ENCODE measurements at regions not wholly inside any gene's neighbourhood (a gene's known extent, or its start where the extent isn't known, plus 50 kb on each side); places are given as distances from the start of the nearest gene placed in this dataset.

DNA sequence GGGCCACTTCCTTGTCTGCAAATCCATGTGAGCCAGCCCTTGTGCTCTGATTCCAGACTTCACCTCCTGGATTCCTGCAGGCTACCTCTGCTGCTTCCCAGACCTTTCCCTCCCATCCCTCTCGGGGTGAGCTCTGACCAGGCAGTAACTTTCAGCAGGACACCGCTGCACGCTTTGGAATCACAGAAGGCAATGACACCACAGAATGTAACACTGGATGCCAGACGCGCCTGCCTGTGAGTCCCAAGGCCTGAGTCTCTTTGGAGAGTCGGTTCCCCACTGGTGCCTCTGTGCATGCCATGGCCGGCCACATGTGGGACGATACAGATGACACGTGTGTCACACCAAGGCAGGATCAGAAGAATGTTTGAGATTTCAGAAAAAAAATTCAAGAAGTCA is 89.7 kb upstream of the ERRFI1 start:
- Histone ChIP-seq H4K20me1 (no peaks in the 10 kb centered on the region), H3K36me3 (no peaks in the 10 kb centered on the region), H3K9ac (no peak overlapping the region), H3K27me3 (no peaks in the 10 kb centered on the region), H3K4me1 (peaks cover 21 to 38% (median 35%) of the 10 kb centered on the region in 10 experiments), H3K4me3 (no peak overlapping the region), H3K4me2 (peak overlapping the region in 1 of 11 experiments; percentile 66; a peak in 4 of 22 replicates), H3K9me3 (replicated peaks in 1 of 11) (peaks cover 0 to under 1% (median 0%) of the 10 kb centered on the region in 11 experiments; a peak in 1 of 22 replicates), H3K27ac (no peak overlapping the region)
- no peak for TF ChIP-seq Cebpa-rat (IDR thresholded peaks at IDR 0.05)

DNA sequence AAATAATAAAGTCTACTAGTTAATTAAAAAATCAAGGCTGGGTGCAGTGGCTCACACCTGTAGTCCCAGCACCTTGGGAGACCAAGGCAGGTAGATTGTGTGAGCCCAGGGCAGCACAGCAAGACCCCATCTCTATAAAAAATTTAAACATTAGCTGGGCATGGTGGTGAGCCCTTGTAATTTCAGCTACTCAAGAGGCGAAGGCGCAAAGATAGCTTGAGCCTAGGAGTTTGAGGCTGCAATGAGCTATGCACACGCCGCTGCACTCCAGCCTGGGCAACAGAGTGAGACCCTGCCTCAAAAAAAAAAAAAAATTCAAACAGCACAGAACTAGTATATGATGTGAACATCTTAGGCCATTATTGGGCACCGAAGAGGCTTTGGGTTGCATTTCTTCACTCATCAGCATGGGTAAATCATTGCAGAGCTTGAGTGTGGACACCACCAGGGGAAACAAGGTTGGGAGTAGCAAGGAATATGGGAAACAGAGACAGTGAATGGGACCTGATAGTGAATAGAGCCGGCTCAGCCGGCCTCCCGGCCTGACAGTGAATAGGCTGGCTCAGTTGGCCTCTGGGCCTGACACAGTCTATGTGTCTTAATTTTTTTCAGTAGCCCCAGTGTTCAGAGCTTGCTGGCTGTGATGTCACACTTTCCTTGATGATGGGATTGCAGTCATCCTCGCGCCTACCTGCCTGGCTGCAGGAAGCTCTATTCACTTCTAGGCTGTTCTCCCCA is 89.1 kb upstream of the ERRFI1 start:
- peaks cover 16 to 37% (median 30%) of the 10 kb centered on the region in 10 experiments for H3K4me1 ChIP-seq
- no peaks in the 10 kb centered on the region for H4K20me1 ChIP-seq
- TF ChIP-seq Cebpa-rat (IDR thresholded peaks at IDR 0.05), result no peak
- no peaks in the 10 kb centered on the region for H3K27me3 ChIP-seq
- peaks cover 2 to 6% (median 4%) of the 10 kb centered on the region in 11 experiments; a peak in 14 of 22 replicates for H3K9me3 ChIP-seq (replicated peaks in 1 of 11)
- no peak overlapping the region for H3K27ac ChIP-seq
- no peak overlapping the region; a peak in 1 of 22 replicates for H3K4me2 ChIP-seq
- no peaks in the 10 kb centered on the region for H3K36me3 ChIP-seq
- no peak overlapping the region for H3K9ac ChIP-seq
- no peak overlapping the region for H3K4me3 ChIP-seq

DNA sequence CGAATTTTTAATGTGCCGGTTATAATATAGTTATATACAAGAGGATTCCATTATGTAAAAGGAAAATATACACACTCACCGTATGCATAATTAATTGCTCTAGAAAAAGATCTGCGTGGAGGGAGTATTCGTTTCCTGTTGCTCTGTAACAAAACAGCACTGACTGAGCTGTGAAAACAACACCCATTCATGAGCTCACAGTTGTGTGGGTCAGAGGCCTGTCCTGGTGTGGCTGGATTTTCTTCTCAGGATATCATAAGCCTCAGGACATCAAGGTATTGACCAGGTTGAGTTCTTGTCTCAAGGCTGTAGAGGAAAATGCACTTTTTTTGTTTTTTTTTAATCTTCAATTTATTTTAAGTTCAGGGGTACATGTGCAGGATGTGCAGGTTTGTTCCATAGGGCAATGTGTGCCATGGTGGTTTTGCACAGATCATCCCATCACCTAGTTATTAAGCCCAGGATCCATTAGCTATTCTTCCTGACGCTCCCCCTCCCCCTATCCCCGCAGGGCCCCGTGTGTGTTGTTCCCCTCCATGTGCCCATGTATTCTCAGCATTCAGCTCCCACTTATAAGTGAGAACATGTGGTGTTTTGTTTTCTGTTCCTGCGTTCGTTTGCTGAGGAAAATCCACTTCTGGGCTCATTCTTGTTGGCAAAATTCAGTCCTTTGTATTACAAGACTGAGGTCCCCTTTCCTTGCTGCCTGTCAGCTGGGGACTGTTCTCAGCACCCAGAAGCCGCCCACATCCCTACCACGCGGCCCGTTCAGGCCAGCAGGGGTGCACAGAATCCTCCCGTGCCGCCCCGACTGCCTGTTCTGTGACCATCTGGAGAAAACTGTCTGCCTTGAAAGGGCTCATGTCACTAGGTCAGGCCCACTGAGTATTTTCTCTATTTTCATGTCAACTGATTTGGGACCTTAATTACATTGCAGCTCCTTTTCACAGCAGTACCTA is 87.4 kb upstream of the ERRFI1 start:
- TF ChIP-seq Cebpa-rat (IDR thresholded peaks at IDR 0.05), result no peak
- Histone ChIP-seq H3K4me3 (no peak overlapping the region), H3K27ac (no peak overlapping the region), H3K9me3 (replicated peaks in 1 of 11) (peaks cover 7 to 20% (median 11%) of the 10 kb centered on the region in 11 experiments; a peak in 17 of 22 replicates), H3K9ac (no peak overlapping the region), H3K27me3 (no peaks in the 10 kb centered on the region), H4K20me1 (no peaks in the 10 kb centered on the region), H3K36me3 (no peaks in the 10 kb centered on the region), H3K4me2 (no peak overlapping the region), H3K4me1 (peaks cover 16 to 31% (median 25%) of the 10 kb centered on the region in 10 experiments)

DNA sequence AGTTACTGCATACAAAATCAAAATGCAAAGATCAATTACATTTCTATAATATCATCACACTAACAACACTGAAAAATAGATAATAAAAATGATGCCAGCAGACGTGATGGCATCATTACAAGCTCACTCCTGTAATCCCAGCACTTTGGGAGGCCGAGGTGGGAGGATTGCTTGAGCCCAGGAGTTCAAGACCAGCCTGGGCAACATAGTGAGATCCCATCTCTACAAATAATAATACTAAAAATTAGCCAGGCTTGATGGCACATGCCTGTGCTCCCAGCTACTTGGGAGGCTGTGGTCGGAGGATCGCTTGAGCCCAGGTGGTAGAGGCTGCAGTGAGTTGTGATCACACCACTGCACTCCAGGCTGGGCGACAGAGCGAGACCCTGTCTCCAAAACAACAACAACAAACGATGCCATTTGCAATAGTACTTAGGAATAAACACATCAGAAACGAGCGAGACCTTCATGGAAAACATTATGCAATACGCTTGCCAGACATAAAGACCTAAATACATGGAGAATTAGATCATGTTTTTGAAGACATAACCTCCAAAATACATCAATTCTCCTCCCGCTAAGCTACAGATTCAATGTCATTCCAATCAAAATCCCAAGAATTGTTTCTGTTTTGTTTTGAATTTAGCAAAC is 86.6 kb upstream of the ERRFI1 start:
- peaks cover 16 to 23% (median 17%) of the 10 kb centered on the region in 10 experiments for H3K4me1 ChIP-seq
- 0 out of 22 replicates have a peak, but pooled peaks of 1 of the 11 experiments have one; percentile 10 for TF ChIP-seq Cebpa-rat (IDR thresholded peaks at IDR 0.05)
- H4K20me1 ChIP-seq, result no peaks in the 10 kb centered on the region
- H3K9me3 ChIP-seq (replicated peaks in 1 of 11), result peaks cover 7 to 27% (median 11%) of the 10 kb centered on the region in 11 experiments; a peak in 17 of 22 replicates
- H3K27ac ChIP-seq, result no peak overlapping the region
- no peak overlapping the region for H3K9ac ChIP-seq
- no peaks in the 10 kb centered on the region for H3K27me3 ChIP-seq
- H3K36me3 ChIP-seq, result no peaks in the 10 kb centered on the region
- H3K4me2 ChIP-seq, result no peak overlapping the region
- no peak overlapping the region for H3K4me3 ChIP-seq

DNA sequence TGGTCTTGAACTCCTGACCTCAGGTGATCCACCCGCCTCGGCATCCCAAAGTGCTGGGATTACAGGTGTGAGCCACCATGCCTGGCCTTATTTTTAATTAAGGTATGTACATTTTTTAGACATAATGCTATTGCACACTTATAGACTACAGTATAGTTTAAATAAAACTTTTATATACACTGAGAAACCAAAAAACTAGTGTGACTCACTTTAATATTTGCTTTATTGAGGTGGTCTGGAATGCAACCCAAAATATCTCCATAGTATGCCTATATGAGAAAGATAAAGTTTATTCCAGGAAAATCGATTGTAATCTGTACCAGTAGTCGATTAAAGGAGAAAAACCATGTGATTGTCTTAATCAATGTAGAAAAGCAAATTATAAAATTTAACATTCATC is 85.5 kb upstream of the ERRFI1 start:
- peaks cover 7 to 28% (median 11%) of the 10 kb centered on the region in 11 experiments; a peak in 17 of 22 replicates for H3K9me3 ChIP-seq (replicated peaks in 1 of 11)
- H3K4me1 ChIP-seq, result peaks cover 4 to 13% (median 6%) of the 10 kb centered on the region in 10 experiments
- no peak overlapping the region for H3K4me2 ChIP-seq
- H4K20me1 ChIP-seq, result no peaks in the 10 kb centered on the region
- no peak for TF ChIP-seq Cebpa-rat (IDR thresholded peaks at IDR 0.05)
- no peak overlapping the region for H3K4me3 ChIP-seq
- no peaks in the 10 kb centered on the region for H3K27me3 ChIP-seq
- H3K27ac ChIP-seq, result no peak overlapping the region
- H3K36me3 ChIP-seq, result no peaks in the 10 kb centered on the region
- H3K9ac ChIP-seq, result no peak overlapping the region

DNA sequence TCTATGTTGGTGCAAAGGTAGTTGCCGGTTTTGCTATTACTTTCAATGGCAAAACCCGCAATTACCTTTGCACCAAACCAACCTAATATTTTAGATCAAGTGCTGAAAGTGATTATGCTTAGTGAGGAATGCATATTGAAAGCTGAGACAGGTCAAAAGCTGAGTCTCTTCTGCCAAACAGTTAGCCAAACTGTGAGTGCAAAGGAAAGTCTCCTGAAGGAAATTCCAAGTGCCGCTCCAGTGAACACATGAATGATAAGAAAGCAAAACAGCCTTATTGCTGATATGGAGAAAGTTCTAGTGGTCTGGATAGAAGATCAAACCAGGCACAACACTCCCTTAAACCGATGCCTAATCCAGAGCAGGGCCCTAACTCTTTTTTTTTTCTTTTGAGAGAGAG is 83.1 kb upstream of the ERRFI1 start:
- no peak for TF ChIP-seq Cebpa-rat (IDR thresholded peaks at IDR 0.05)
- H3K36me3 ChIP-seq, result no peaks in the 10 kb centered on the region
- H3K4me1 ChIP-seq, result peaks cover 0 to 25% (median 7%) of the 10 kb centered on the region in 10 experiments; a peak in 11 of 20 replicates

DNA sequence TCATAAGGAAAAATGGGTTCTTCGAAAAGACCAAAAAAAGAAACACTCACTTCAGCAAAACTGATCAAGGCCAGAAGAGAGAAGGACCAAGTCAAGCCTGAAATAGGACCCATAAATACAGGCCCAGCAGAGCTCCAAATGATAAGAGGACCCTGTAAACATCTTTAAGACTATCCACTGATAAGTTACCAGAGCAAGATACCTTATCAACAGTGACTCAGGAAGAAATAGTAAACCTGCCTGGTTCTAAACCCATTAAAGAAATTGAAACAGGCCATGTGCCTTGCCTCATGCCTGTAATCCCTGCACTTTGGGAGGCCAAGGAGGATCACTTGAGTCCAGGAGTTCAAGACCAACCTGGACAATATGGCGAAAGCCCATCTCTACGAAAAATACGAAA is 81.8 kb upstream of the ERRFI1 start:
- no peak overlapping the region for H3K4me3 ChIP-seq
- H3K9me3 ChIP-seq (replicated peaks in 1 of 11), result peaks cover 7 to 31% (median 13%) of the 10 kb centered on the region in 11 experiments; a peak in 17 of 22 replicates
- no peak for TF ChIP-seq Cebpa-rat (IDR thresholded peaks at IDR 0.05)
- peaks cover 0 to 25% (median 6%) of the 10 kb centered on the region in 10 experiments; a peak in 11 of 20 replicates for H3K4me1 ChIP-seq
- no peaks in the 10 kb centered on the region for H3K36me3 ChIP-seq
- H3K4me2 ChIP-seq, result no peak overlapping the region
- H4K20me1 ChIP-seq, result no peaks in the 10 kb centered on the region
- no peak overlapping the region for H3K27ac ChIP-seq
- H3K9ac ChIP-seq, result no peak overlapping the region
- H3K27me3 ChIP-seq, result no peaks in the 10 kb centered on the region

More for the DNA sequence above, 83.1 kb upstream of the ERRFI1 start:
- Histone ChIP-seq H3K9me3 (replicated peaks in 1 of 11) (peaks cover 7 to 31% (median 13%) of the 10 kb centered on the region in 11 experiments; a peak in 17 of 22 replicates), H3K4me2 (no peak overlapping the region), H3K4me3 (no peak overlapping the region), H4K20me1 (no peaks in the 10 kb centered on the region), H3K9ac (no peak overlapping the region), H3K27me3 (no peaks in the 10 kb centered on the region), H3K27ac (no peak overlapping the region)

DNA sequence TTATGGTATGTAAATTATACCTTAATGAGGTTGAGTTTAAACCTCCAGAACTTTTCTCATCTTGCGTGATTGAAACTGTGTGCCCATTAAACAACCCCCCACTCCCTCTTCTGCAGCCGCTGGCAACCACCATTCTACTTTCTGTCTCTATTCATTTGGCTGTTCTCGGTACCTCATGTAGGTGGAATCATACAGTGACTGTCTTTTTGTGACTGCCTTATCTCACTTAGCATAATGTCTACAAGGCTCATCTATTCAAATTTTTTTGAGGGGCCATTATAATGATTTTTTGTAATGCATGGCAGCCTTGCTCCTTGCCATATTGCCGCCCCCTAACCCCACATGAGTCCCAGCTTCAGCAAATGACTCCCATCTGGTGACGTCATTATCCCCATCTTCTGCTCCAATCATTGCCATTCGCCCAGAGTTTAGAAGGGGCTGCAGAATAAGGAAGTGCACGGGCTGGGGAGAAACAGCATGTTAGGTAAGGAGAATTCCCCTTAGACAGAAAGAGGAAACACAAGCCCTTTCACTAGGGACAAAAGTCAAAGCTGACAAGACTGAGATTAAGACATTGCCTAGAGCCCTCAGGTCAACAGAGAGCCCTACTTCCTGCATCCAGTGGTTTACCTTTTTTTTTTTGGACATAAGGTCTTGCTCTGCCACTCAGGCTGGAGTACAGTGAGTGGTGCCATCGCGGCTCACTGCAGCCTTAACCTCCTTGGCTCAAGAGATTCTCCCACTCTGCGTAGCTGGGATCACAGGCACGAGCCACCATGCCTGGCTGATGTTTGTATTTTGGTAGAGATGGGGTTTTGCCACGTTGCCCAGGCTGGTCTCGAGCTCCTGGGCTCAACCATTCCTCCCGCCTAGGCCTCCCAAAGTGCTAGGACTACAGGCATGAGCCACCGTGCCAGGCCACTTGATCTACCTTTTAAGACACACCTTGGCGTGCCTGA is 78.4 kb upstream of the ERRFI1 start:
- H3K4me1 ChIP-seq, result peaks cover 0 to 25% (median 6%) of the 10 kb centered on the region in 10 experiments; a peak in 11 of 20 replicates
- peak overlapping the region in 9 of 11 experiments; percentile 1 to 74 (median 21); a peak in 14 of 22 replicates for H3K4me2 ChIP-seq
- H3K27ac ChIP-seq, result peak overlapping the region in 3 of 11 experiments; percentile 3 to 46 (median 27); a peak in 4 of 22 replicates
- no peak for TF ChIP-seq Cebpa-rat (IDR thresholded peaks at IDR 0.05)
- no peaks in the 10 kb centered on the region for H3K27me3 ChIP-seq
- no peak overlapping the region for H3K9ac ChIP-seq
- H3K4me3 ChIP-seq, result no peak overlapping the region
- peaks cover 0 to 19% (median 3%) of the 10 kb centered on the region in 11 experiments; a peak in 10 of 22 replicates for H3K9me3 ChIP-seq (replicated peaks in 1 of 11)
- H3K36me3 ChIP-seq, result no peaks in the 10 kb centered on the region
- no peaks in the 10 kb centered on the region for H4K20me1 ChIP-seq

All from BLaER1 treated with 17β-estradiol and CSF1 and Interleukin-3, amounts not matched to agents 10 nM and 100 nM (cell line).